ENCODE measurements at regions not wholly inside any gene's neighbourhood (a gene's known extent, or its start where the extent isn't known, plus 50 kb on each side); places are given as distances from the start of the nearest gene placed in this dataset.

DNA sequence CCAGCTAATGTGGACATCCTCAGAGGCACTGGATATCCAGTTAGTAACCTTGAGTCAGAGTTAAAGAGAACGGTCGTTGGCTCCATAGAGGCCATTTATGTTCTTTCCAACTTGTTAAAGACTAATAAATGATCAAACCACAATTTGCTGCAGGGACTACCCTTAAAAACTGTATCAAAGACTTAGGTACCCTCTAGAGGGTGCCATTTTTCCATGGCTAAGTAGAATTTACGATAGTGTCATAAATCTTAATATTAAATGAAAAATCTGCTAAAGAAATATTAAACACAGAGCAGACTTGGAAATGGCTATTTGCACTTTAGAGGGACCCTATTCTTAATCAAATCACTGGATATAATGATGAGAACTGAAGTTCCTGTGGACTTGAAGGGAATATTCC is 685.2 kb upstream of the CHORDC1 start:
- H3K27ac ChIP-seq (ENCODE audit: low read depth, low read length): no peak overlapping the region
- no peaks in the 10 kb centered on the region for H3K27me3 ChIP-seq (ENCODE audit: control insufficient read depth in 5 of 5, insufficient read depth in 4 of 5, low read length in 5 of 5)
- H3K4me1 ChIP-seq (ENCODE audit: control insufficient read depth in 5 of 5, insufficient read depth in 5 of 5, low read length in 5 of 5): no peaks in the 10 kb centered on the region

DNA sequence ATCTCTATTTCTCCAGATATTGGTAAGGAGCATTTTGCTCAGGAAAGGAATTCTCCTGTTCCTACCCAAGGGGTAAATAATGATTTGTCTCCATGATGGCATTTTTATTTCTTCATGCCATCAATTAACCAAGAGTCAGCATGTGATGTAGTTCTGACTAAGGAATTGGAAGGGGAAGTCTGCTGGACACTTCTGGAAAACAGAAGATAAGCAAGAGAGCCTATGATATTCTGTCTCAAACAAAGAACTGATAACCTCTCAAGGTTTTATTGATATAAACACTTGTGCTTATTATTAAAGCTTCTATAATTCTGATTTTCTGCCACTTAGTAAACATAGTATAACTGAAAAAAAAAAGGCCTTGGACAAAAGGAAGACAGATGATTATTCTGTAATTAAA is 673.0 kb upstream of the CHORDC1 start:
- no peaks in the 10 kb centered on the region for H3K9me3 ChIP-seq (ENCODE audit: control insufficient read depth in 5 of 5, low read length in 5 of 5)
- no peaks in the 10 kb centered on the region for H3K36me3 ChIP-seq (ENCODE audit: control insufficient read depth in 5 of 5, insufficient read depth in 5 of 5, low read length in 5 of 5)
- no peak overlapping the region for H3K9ac ChIP-seq (ENCODE audit: low read length in 5 of 5)
- no peak overlapping the region for H3K27ac ChIP-seq (ENCODE audit: low read depth, low read length)
- no peak overlapping the region for H3K4me3 ChIP-seq (ENCODE audit: low read depth in 1 of 5, low read length in 5 of 5)
- no peaks in the 10 kb centered on the region for H3K27me3 ChIP-seq (ENCODE audit: control insufficient read depth in 5 of 5, insufficient read depth in 4 of 5, low read length in 5 of 5)
- H3K4me1 ChIP-seq (ENCODE audit: control insufficient read depth in 5 of 5, insufficient read depth in 5 of 5, low read length in 5 of 5): peaks cover 0 to 8% (median 3%) of the 10 kb centered on the region in 5 donors

More for the DNA sequence above, 685.2 kb upstream of the CHORDC1 start:
- no peaks in the 10 kb centered on the region for H3K36me3 ChIP-seq (ENCODE audit: control insufficient read depth in 5 of 5, insufficient read depth in 5 of 5, low read length in 5 of 5)
- no peak overlapping the region for H3K9ac ChIP-seq (ENCODE audit: low read length in 5 of 5)
- H3K9me3 ChIP-seq (ENCODE audit: control insufficient read depth in 5 of 5, low read length in 5 of 5): no peaks in the 10 kb centered on the region
- H3K4me3 ChIP-seq (ENCODE audit: low read depth in 1 of 5, low read length in 5 of 5): no peak overlapping the region

DNA sequence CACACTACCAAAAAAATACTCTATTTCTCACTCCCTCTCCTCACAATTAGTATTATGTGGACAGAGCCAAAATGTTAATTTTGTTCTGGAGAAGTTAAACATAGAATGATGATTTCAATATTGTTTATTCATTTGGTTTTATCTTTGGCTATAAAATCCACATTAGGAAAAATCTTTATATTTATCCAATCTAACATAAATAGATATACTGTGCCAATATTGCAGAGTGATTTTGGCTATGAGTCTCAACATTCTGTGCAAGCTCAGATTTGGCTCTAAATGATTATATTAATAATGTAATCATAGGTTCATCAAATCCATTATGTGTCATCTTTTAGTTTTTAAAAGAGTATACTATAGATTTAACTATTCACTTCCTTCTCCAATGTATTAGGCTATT is 667.5 kb upstream of the CHORDC1 start:
- Histone ChIP-seq H3K27ac (ENCODE audit: low read depth, low read length) (no peak overlapping the region), H3K9me3 (ENCODE audit: control insufficient read depth in 5 of 5, low read length in 5 of 5) (no peaks in the 10 kb centered on the region), H3K27me3 (ENCODE audit: control insufficient read depth in 5 of 5, insufficient read depth in 4 of 5, low read length in 5 of 5) (no peaks in the 10 kb centered on the region), H3K4me1 (ENCODE audit: control insufficient read depth in 5 of 5, insufficient read depth in 5 of 5, low read length in 5 of 5) (peaks cover 0 to 8% (median 3%) of the 10 kb centered on the region in 5 donors), H3K4me3 (ENCODE audit: low read depth in 1 of 5, low read length in 5 of 5) (no peak overlapping the region), H3K9ac (ENCODE audit: low read length in 5 of 5) (no peak overlapping the region), H3K36me3 (ENCODE audit: control insufficient read depth in 5 of 5, insufficient read depth in 5 of 5, low read length in 5 of 5) (no peaks in the 10 kb centered on the region)

DNA sequence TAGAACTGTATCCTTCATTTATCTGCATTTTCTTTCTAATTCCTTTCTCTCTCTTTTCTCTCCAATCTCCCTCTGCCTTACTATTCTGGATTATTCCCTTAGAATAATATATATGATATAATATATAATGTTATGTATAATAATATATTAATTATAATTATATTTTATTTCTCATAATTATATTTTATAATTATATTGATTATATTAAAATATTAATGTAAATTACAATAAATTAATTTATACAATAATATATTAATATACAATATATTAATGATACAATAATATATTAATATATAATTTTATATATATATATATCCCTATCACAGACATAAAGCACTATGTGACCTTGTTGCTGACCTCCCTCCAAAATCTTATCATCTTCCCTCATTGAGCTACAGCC is 661.3 kb upstream of the CHORDC1 start:
- Histone ChIP-seq H3K27ac (ENCODE audit: low read depth, low read length) (no peak overlapping the region), H3K27me3 (ENCODE audit: control insufficient read depth in 5 of 5, insufficient read depth in 4 of 5, low read length in 5 of 5) (no peaks in the 10 kb centered on the region), H3K36me3 (ENCODE audit: control insufficient read depth in 5 of 5, insufficient read depth in 5 of 5, low read length in 5 of 5) (no peaks in the 10 kb centered on the region), H3K9ac (ENCODE audit: low read length in 5 of 5) (no peak overlapping the region), H3K4me3 (ENCODE audit: low read depth in 1 of 5, low read length in 5 of 5) (no peak overlapping the region), H3K4me1 (ENCODE audit: control insufficient read depth in 5 of 5, insufficient read depth in 5 of 5, low read length in 5 of 5) (no peaks in the 10 kb centered on the region), H3K9me3 (ENCODE audit: control insufficient read depth in 5 of 5, low read length in 5 of 5) (peaks cover 0 to 2% (median 0%) of the 10 kb centered on the region in 5 donors)

DNA sequence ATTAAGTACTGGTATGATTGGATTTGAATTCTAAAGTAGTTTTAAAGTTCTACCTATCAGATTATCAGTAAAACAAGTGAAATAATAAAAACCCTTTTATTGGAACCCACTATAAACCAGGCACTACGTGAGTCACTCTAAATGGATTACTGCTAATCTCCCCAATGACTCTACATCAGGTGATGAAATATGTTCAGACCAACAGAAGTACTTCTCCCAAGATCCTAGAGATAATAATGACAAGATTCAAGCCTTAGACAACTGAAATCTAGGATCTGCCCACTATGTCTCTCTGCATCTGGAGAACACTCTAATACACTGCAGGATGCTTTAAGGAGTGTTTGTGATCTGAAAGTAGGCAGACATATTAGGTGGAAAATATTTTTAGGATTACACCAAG is 652.1 kb upstream of the CHORDC1 start:
- Histone ChIP-seq H3K36me3 (ENCODE audit: control insufficient read depth in 5 of 5, insufficient read depth in 5 of 5, low read length in 5 of 5) (no peaks in the 10 kb centered on the region), H3K27me3 (ENCODE audit: control insufficient read depth in 5 of 5, insufficient read depth in 4 of 5, low read length in 5 of 5) (no peaks in the 10 kb centered on the region), H3K4me3 (ENCODE audit: low read depth in 1 of 5, low read length in 5 of 5) (no peak overlapping the region), H3K9me3 (ENCODE audit: control insufficient read depth in 5 of 5, low read length in 5 of 5) (peaks cover 0 to 2% (median 0%) of the 10 kb centered on the region in 5 donors), H3K27ac (ENCODE audit: low read depth, low read length) (no peak overlapping the region), H3K9ac (ENCODE audit: low read length in 5 of 5) (no peak overlapping the region), H3K4me1 (ENCODE audit: control insufficient read depth in 5 of 5, insufficient read depth in 5 of 5, low read length in 5 of 5) (no peaks in the 10 kb centered on the region)

DNA sequence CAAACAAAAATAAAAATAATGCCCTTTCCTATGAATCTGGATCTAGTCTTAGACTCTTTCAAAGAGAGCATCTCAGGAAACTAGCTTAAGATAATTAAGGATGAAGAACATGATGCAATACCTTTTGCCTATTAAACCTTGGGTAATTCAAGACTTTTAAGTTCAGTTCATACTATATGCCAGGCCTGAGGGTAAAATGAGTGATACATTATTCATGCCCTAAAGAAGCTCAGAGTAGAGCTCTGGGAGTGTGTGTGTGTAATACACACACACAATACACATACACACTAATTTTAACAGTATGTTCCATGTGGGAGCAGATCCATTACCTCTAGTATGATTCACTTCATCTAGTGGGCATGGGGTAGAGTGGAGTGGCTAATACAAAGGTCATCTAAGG is 651.4 kb upstream of the CHORDC1 start:
- H3K27me3 ChIP-seq (ENCODE audit: control insufficient read depth in 5 of 5, insufficient read depth in 4 of 5, low read length in 5 of 5): no peaks in the 10 kb centered on the region
- H3K9ac ChIP-seq (ENCODE audit: low read length in 5 of 5): no peak overlapping the region
- no peak overlapping the region for H3K4me3 ChIP-seq (ENCODE audit: low read depth in 1 of 5, low read length in 5 of 5)
- H3K9me3 ChIP-seq (ENCODE audit: control insufficient read depth in 5 of 5, low read length in 5 of 5): peaks cover 0 to 2% (median 0%) of the 10 kb centered on the region in 5 donors
- no peak overlapping the region for H3K27ac ChIP-seq (ENCODE audit: low read depth, low read length)
- no peaks in the 10 kb centered on the region for H3K4me1 ChIP-seq (ENCODE audit: control insufficient read depth in 5 of 5, insufficient read depth in 5 of 5, low read length in 5 of 5)
- no peaks in the 10 kb centered on the region for H3K36me3 ChIP-seq (ENCODE audit: control insufficient read depth in 5 of 5, insufficient read depth in 5 of 5, low read length in 5 of 5)

DNA sequence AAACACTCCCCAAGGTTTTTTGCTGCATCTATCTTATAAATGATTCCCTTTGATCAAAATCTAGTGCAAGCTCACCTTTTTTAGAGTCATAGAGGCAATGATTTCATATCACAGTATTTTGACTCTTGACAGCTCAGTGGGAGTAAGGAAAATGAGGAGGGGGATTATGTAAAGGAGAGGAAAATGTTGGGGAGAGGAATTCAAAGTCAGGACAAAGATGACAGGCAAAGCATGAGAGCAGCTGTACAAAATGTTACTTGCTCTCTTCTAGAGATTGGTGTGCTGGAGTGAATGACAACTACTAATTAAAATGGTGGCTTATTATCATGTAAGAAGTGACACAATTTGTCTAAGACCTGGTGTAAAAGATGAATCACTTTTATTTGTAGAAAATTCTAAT is 644.6 kb upstream of the CHORDC1 start:
- H3K4me1 ChIP-seq (ENCODE audit: control insufficient read depth in 5 of 5, insufficient read depth in 5 of 5, low read length in 5 of 5): no peaks in the 10 kb centered on the region
- H3K4me3 ChIP-seq (ENCODE audit: low read depth in 1 of 5, low read length in 5 of 5): no peak overlapping the region
- H3K9ac ChIP-seq (ENCODE audit: low read length in 5 of 5): no peak overlapping the region
- H3K27ac ChIP-seq (ENCODE audit: low read depth, low read length): no peak overlapping the region
- no peaks in the 10 kb centered on the region for H3K27me3 ChIP-seq (ENCODE audit: control insufficient read depth in 5 of 5, insufficient read depth in 4 of 5, low read length in 5 of 5)
- no peaks in the 10 kb centered on the region for H3K9me3 ChIP-seq (ENCODE audit: control insufficient read depth in 5 of 5, low read length in 5 of 5)
- H3K36me3 ChIP-seq (ENCODE audit: control insufficient read depth in 5 of 5, insufficient read depth in 5 of 5, low read length in 5 of 5): no peaks in the 10 kb centered on the region

DNA sequence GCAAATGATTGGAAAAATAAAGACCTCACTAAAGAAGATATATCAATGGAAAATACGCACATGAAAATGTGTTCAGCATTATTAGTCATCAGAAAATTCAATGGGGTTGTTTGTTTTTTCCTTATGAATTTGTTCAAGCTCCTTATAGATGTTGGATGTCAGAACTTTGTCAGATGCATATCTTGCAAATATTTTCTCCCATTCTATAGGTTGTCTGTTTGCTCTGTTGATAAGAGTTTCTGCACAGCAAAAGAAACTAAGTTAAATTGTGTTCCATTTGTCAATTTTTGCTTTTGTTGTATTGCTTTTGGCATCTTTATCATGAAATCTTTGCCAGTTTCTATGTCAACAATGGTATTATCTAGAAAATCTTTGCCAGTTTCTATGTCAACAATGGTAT is 633.9 kb upstream of the CHORDC1 start:
- Histone ChIP-seq H3K4me3 (ENCODE audit: low read depth in 1 of 5, low read length in 5 of 5) (no peak overlapping the region), H3K36me3 (ENCODE audit: control insufficient read depth in 5 of 5, insufficient read depth in 5 of 5, low read length in 5 of 5) (no peaks in the 10 kb centered on the region), H3K27me3 (ENCODE audit: control insufficient read depth in 5 of 5, insufficient read depth in 4 of 5, low read length in 5 of 5) (no peaks in the 10 kb centered on the region), H3K4me1 (ENCODE audit: control insufficient read depth in 5 of 5, insufficient read depth in 5 of 5, low read length in 5 of 5) (no peaks in the 10 kb centered on the region), H3K9me3 (ENCODE audit: control insufficient read depth in 5 of 5, low read length in 5 of 5) (peaks cover 0 to 3% (median 0%) of the 10 kb centered on the region in 5 donors), H3K27ac (ENCODE audit: low read depth, low read length) (no peak overlapping the region), H3K9ac (ENCODE audit: low read length in 5 of 5) (no peak overlapping the region)

DNA sequence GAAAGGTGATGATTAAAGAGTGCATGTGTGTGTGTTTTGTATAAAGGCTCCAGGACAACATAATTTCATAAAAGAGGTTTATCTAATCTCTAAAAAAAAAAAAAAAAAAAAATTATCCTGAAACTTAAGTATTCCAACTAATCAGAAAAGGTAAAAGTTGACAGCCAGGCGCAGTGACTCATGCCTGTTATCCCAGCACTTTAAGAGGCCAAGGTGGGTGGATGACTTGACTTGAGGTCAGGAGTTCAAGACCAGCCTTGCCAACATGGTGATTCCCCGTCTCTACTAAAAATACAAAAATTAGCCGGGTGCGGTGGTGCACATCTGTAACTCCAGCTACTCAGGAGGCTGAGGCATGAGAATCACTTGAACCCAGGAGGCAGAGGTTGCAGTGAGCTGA is 632.7 kb upstream of the CHORDC1 start:
- Histone ChIP-seq H3K36me3 (ENCODE audit: control insufficient read depth in 5 of 5, insufficient read depth in 5 of 5, low read length in 5 of 5) (no peaks in the 10 kb centered on the region), H3K9ac (ENCODE audit: low read length in 5 of 5) (no peak overlapping the region), H3K4me3 (ENCODE audit: low read depth in 1 of 5, low read length in 5 of 5) (no peak overlapping the region), H3K27ac (ENCODE audit: low read depth, low read length) (no peak overlapping the region), H3K9me3 (ENCODE audit: control insufficient read depth in 5 of 5, low read length in 5 of 5) (peaks cover 0 to 2% (median 0%) of the 10 kb centered on the region in 5 donors), H3K27me3 (ENCODE audit: control insufficient read depth in 5 of 5, insufficient read depth in 4 of 5, low read length in 5 of 5) (no peaks in the 10 kb centered on the region), H3K4me1 (ENCODE audit: control insufficient read depth in 5 of 5, insufficient read depth in 5 of 5, low read length in 5 of 5) (no peaks in the 10 kb centered on the region)

DNA sequence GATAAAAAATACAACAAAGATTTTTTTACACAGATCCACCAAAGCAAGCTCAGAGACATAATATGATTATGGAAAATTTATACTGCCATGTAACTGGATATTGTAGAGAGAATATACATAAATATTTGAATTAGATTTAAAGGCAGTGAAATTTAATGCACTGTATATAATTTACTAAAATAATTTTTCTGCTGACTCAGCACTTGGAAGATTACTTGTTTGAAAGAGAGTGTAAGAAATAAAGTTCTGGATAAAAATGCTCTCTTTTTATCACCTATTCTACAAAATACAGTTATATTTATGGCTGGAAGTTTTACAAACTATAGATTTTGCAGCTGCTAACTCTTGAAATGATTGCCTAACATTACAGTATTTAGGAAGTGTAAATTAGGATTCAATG is 628.3 kb upstream of the CHORDC1 start:
- Histone ChIP-seq H3K36me3 (ENCODE audit: control insufficient read depth in 5 of 5, insufficient read depth in 5 of 5, low read length in 5 of 5) (no peaks in the 10 kb centered on the region), H3K9ac (ENCODE audit: low read length in 5 of 5) (no peak overlapping the region), H3K4me3 (ENCODE audit: low read depth in 1 of 5, low read length in 5 of 5) (no peak overlapping the region), H3K4me1 (ENCODE audit: control insufficient read depth in 5 of 5, insufficient read depth in 5 of 5, low read length in 5 of 5) (no peaks in the 10 kb centered on the region), H3K27me3 (ENCODE audit: control insufficient read depth in 5 of 5, insufficient read depth in 4 of 5, low read length in 5 of 5) (no peaks in the 10 kb centered on the region), H3K27ac (ENCODE audit: low read depth, low read length) (no peak overlapping the region), H3K9me3 (ENCODE audit: control insufficient read depth in 5 of 5, low read length in 5 of 5) (no peaks in the 10 kb centered on the region)

DNA sequence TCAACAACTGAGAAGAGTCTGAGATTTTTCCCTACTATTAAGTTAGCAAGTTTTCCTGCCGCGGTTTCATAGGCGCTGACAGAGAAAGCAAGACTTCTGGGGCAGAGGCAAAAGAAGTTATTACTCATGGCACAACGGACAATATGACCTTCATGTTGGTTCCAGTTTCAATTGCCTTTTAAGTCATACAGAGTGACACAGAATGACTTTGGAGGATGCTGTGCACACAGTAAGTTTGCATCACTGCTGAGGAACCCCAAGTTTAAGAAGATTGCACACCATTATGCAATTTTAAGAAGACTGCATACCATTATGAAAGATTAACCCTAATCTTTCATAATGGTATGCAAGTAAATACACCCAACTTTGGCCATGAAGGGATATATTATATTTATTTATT is 626.5 kb upstream of the CHORDC1 start:
- no peaks in the 10 kb centered on the region for H3K36me3 ChIP-seq (ENCODE audit: control insufficient read depth in 5 of 5, insufficient read depth in 5 of 5, low read length in 5 of 5)

More for the DNA sequence above, 626.5 kb upstream of the CHORDC1 start:
- no peaks in the 10 kb centered on the region for H3K27me3 ChIP-seq (ENCODE audit: control insufficient read depth in 5 of 5, insufficient read depth in 4 of 5, low read length in 5 of 5)
- no peak overlapping the region for H3K9ac ChIP-seq (ENCODE audit: low read length in 5 of 5)
- no peak overlapping the region for H3K4me3 ChIP-seq (ENCODE audit: low read depth in 1 of 5, low read length in 5 of 5)
- no peak overlapping the region for H3K27ac ChIP-seq (ENCODE audit: low read depth, low read length)
- H3K9me3 ChIP-seq (ENCODE audit: control insufficient read depth in 5 of 5, low read length in 5 of 5): no peaks in the 10 kb centered on the region
- H3K4me1 ChIP-seq (ENCODE audit: control insufficient read depth in 5 of 5, insufficient read depth in 5 of 5, low read length in 5 of 5): no peaks in the 10 kb centered on the region
